GM18951 (cell line): ENCODE measurements at regions not wholly inside any gene's neighbourhood (a gene's known extent, or its start where the extent isn't known, plus 50 kb on each side); places are given as distances from the start of the nearest gene placed in this dataset.

Experiments used
- POLR2A ChIP-seq: IDR thresholded peaks from 4 replicates; pipeline ENCODE4 v1.6.1; 2011; ENCODE audit warnings: mild to moderate bottlenecking; ENCODE audit not compliant: insufficient read length, insufficient read depth; ENCODE audit errors: extremely low read depth
- in situ Hi-C: fragments of 300-500 bp; cut with MboI; formaldehyde crosslinking; loops from one replicate; pipeline ENCODE4 v1.12.0; 2022; ENCODE audit warnings: low sequenced_read_pairs, mixed read lengths, inconsistent platforms; ENCODE audit not compliant: unreplicated experiment

- no peak for TF ChIP-seq POLR2A
- in situ Hi-C loops = no loop called here
Observed at GRCh38 chr11:71108013-71108865, 144.1 kb downstream of the SHANK2 start.

- TF ChIP-seq POLR2A = no peak
- in situ Hi-C loops = no loop called here
Observed at GRCh38 chr11:71106671-71107070, 145.7 kb downstream of the SHANK2 start.

GRCh38 chr11:71103266-71103665 is 149.1 kb downstream of the SHANK2 start:
- in situ Hi-C loops = no loop called here
- no peak for TF ChIP-seq POLR2A

- in situ Hi-C loops = no loop called here
- no peak for TF ChIP-seq POLR2A
Observed at GRCh38 chr11:71102251-71102995, 150.0 kb downstream of the SHANK2 start.

- no peak for TF ChIP-seq POLR2A
- in situ Hi-C loops = no loop called here
Observed at GRCh38 chr11:71101606-71102005, 150.8 kb downstream of the SHANK2 start.

GRCh38 chr11:71101046-71101445 is 151.3 kb downstream of the SHANK2 start:
- TF ChIP-seq POLR2A = no peak
- in situ Hi-C loops = no loop called here

GRCh38 chr11:71098776-71099175 is 153.6 kb downstream of the SHANK2 start:
- no peak for TF ChIP-seq POLR2A
- in situ Hi-C loops = no loop called here

GRCh38 chr11:71097506-71098240 is 154.7 kb downstream of the SHANK2 start:
- in situ Hi-C loops = no loop called here
- TF ChIP-seq POLR2A = no peak

- TF ChIP-seq POLR2A = no peak
- in situ Hi-C loops = no loop called here
Observed at GRCh38 chr11:71096751-71097388, 155.5 kb downstream of the SHANK2 start.

- TF ChIP-seq POLR2A = no peak
- in situ Hi-C loops = no loop called here
Observed at GRCh38 chr11:71095294-71095850, 157.0 kb downstream of the SHANK2 start.

- in situ Hi-C loops = no loop called here
- no peak for TF ChIP-seq POLR2A
Observed at GRCh38 chr11:71094296-71095077, 157.9 kb downstream of the SHANK2 start.

- no peak for TF ChIP-seq POLR2A
- in situ Hi-C loops = no loop called here
Observed at GRCh38 chr11:71093783-71094182, 158.6 kb downstream of the SHANK2 start.

- in situ Hi-C loops = no loop called here
- TF ChIP-seq POLR2A = no peak
Observed at GRCh38 chr11:71091506-71092265, 160.7 kb downstream of the SHANK2 start.
